B cell (primary cell): ENCODE measurements at regions not wholly inside any gene's neighbourhood (a gene's known extent, or its start where the extent isn't known, plus 50 kb on each side); places are given as distances from the start of the nearest gene placed in this dataset.

Experiments
- ATAC-seq: fragments of 200-7000 bp; cut with Tn5 transposase; one replicate; pipeline ENCODE4 v1.10.0; 2021; ENCODE audit warnings: low read depth, mild to moderate bottlenecking, moderate number of reproducible peaks, moderate library complexity
- CTCF ChIA-PET: fragments of 350-600 bp; sonication (Branson Sonifier 250); formaldehyde crosslinking; loops from one replicate; lab custom pipeline; 2021; ENCODE audit warnings: antibody characterized with exemption, inconsistent platforms; lab: Charles Lee
- POLR2A ChIA-PET: fragments of 350-600 bp; sonication (Branson Sonifier 250); formaldehyde crosslinking; loops from one replicate; lab custom pipeline; 2021; ENCODE audit warnings: antibody characterized with exemption; lab: Charles Lee
- DNase-seq: peaks from one replicate; pipeline ENCODE4 v3.0.0; 2013
- H2AFZ ChIP-seq: 2 replicates; pipeline ENCODE4 v1.6.1; 2012; ENCODE audit warnings: mild to moderate bottlenecking, low read depth, low read length; ENCODE audit not compliant: insufficient read depth, poor library complexity, severe bottlenecking
- H3K27ac ChIP-seq, 2 donors: 1 replicate in 1 of 2; 2 replicates in 1 of 2; pipeline ENCODE4 v1.5.1; 2012 to 2013; ENCODE audit warnings: low read length in 2 of 2, mild to moderate bottlenecking in 2 of 2, moderate library complexity in 1 of 2
- H3K27me3 ChIP-seq, 4 experiments: fragments of 200-600 bp in 1 of 4; sonication (generic) in 1 of 4; replicated peaks in 1 of 4; 1 replicate in 2 of 4; 2 replicates in 2 of 4; pipeline versions ENCODE4 v1.6.1 to v1.7.0; 2013 to 2016; ENCODE audit warnings: low read length in 3 of 4, mild to moderate bottlenecking in 2 of 4, mixed read lengths in 1 of 4, moderate library complexity in 1 of 4; ENCODE audit not compliant: insufficient read depth in 4 of 4, control insufficient read depth in 3 of 4; ENCODE audit errors: control extremely low read depth in 1 of 4
- H3K36me3 ChIP-seq, 2 experiments: replicated peaks in 1 of 2; 1 replicate in 1 of 2; 2 replicates in 1 of 2; pipeline versions ENCODE4 v1.6.1 to v1.7.1; 2013; ENCODE audit warnings: low read length in 1 of 2; ENCODE audit not compliant: insufficient read depth in 2 of 2, control insufficient read depth in 1 of 2; ENCODE audit errors: control extremely low read depth in 1 of 2, extremely low read depth in 1 of 2
- H3K4me1 ChIP-seq, 2 donors: fragments of 200-600 bp in 1 of 2; sonication (generic) in 1 of 2; 1 replicate in 1 of 2; 2 replicates in 1 of 2; pipeline versions ENCODE4 v1.5.1 to v1.6.1; 2013 to 2017; ENCODE audit warnings: low read length in 2 of 2; ENCODE audit not compliant: control insufficient read depth in 2 of 2, insufficient read depth in 2 of 2
- H3K4me2 ChIP-seq: replicated peaks from 2 replicates; pipeline ENCODE3; 2012; ENCODE audit warnings: mild to moderate bottlenecking, low read depth, low read length; ENCODE audit not compliant: poor library complexity, severe bottlenecking
- H3K4me3 ChIP-seq, 5 experiments: fragments of 200-600 bp in 1 of 5; sonication (generic) in 1 of 5; 1 replicate in 3 of 5; 2 replicates in 2 of 5; pipeline versions ENCODE4 v1.5.1 to v1.7.0; 2011 to 2016; ENCODE audit warnings: low read length in 4 of 5, mild to moderate bottlenecking in 4 of 5, low read depth in 2 of 5, control low read depth in 1 of 5, moderate library complexity in 1 of 5; ENCODE audit not compliant: insufficient read depth in 1 of 5; ENCODE audit errors: control extremely low read depth in 1 of 5, extremely low read depth in 1 of 5
- H3K79me2 ChIP-seq: fragments of 200-600 bp; sonication (generic); one replicate; pipeline ENCODE4 v1.6.0; 2016; ENCODE audit warnings: low read length; ENCODE audit not compliant: control insufficient read depth, insufficient read depth
- H3K9ac ChIP-seq: fragments of 200-600 bp; sonication (generic); 2 replicates; pipeline ENCODE4 v1.6.1; 2017; ENCODE audit warnings: mild to moderate bottlenecking, low read length, moderate library complexity
- H3K9me3 ChIP-seq, 3 donors: one replicate each; pipeline versions ENCODE4 v1.6.1 to v1.7.1; 2013; ENCODE audit warnings: low read length in 2 of 3; ENCODE audit not compliant: control insufficient read depth in 2 of 3, insufficient read depth in 1 of 3; ENCODE audit errors: control extremely low read depth in 1 of 3
- H4K20me1 ChIP-seq: 2 replicates; pipeline ENCODE4 v1.6.0; 2012; ENCODE audit warnings: mild to moderate bottlenecking, low read length; ENCODE audit not compliant: insufficient read depth, control insufficient read depth, poor library complexity, severe bottlenecking
- H3K27ac Mint-ChIP-seq: one replicate; pipeline ENCODE4 v1.8.0; 2021; ENCODE audit warnings: mixed read lengths
- H3K27me3 Mint-ChIP-seq: one replicate; pipeline ENCODE4 v1.8.0; 2021; ENCODE audit warnings: mixed read lengths
- H3K4me1 Mint-ChIP-seq: one replicate; pipeline ENCODE4 v1.8.0; 2021; ENCODE audit warnings: mixed read lengths
- H3K4me3 Mint-ChIP-seq: one replicate; pipeline ENCODE4 v1.8.0; 2021; ENCODE audit warnings: mixed read lengths
- H3K9me3 Mint-ChIP-seq: one replicate; pipeline ENCODE4 v1.8.0; 2022; ENCODE audit warnings: mixed read lengths; ENCODE audit not compliant: insufficient read depth
- CTCF ChIP-seq: fragments of 200-600 bp; IDR thresholded peaks from one replicate; pipeline ENCODE4 v1.8.0; 2022; ENCODE audit warnings: antibody characterized with exemption, mild to moderate bottlenecking
- EZH2 ChIP-seq: IDR thresholded peaks from 2 replicates; pipeline ENCODE4 v1.6.1; 2012; ENCODE audit warnings: borderline replicate concordance, low read depth, mild to moderate bottlenecking, moderate library complexity, low read length; ENCODE audit not compliant: insufficient read depth, poor library complexity, severe bottlenecking
- WGBS: methylation state at CpG from one replicate; pipeline ENCODE4 v1.1.5; 2013; ENCODE audit warnings: missing lambda C conversion rate; ENCODE audit not compliant: insufficient coverage; 5-methylcytosine and 5-hydroxymethylcytosine counted together
- intact Hi-C: fragments of 100-400 bp; cut with micrococcal nuclease; formaldehyde crosslinking; loops from one replicate; pipeline ENCODE4 v1.10.0; 2022

GRCh38 chr13:89554801-89555200 is 1792.7 kb upstream of the MIR17HG start:
- peaks cover 0 to 5% (median 0%) of the 10 kb centered on the region in 3 donors for H3K9me3 ChIP-seq
- Mint-ChIP-seq H3K4me3 (no peak overlapping the region), H3K4me1 (no peaks in the 10 kb centered on the region), H3K27me3 (no peaks in the 10 kb centered on the region), H3K27ac (no peak overlapping the region), H3K9me3 (peaks cover 2% of the 10 kb centered on the region)
- no peaks in the 10 kb centered on the region for H3K36me3 ChIP-seq
- H3K27ac ChIP-seq: no peak overlapping the region
- ATAC-seq: no peak
- CTCF ChIA-PET: no interaction called here
- no peak overlapping the region for H3K4me2 ChIP-seq
- no peak overlapping the region for H3K9ac ChIP-seq
- H4K20me1 ChIP-seq: no peaks in the 10 kb centered on the region
- no peak overlapping the region for H3K4me3 ChIP-seq
- no peaks in the 10 kb centered on the region for H3K4me1 ChIP-seq
- no peaks in the 10 kb centered on the region for H3K27me3 ChIP-seq
- DNase-seq: no peak
- intact Hi-C loops: no loop called here
- POLR2A ChIA-PET: no interaction called here
- no CpG with 5 or more reads among the region's 1 CpG for WGBS
- TF ChIP-seq CTCF: no peak
- no peaks in the 10 kb centered on the region for H3K79me2 ChIP-seq
- no peak overlapping the region for H2AFZ ChIP-seq

GRCh38 chr13:89565476-89566100 is 1781.9 kb upstream of the MIR17HG start:
- no CpG with 5 or more reads among the region's 1 CpG for WGBS
- H3K27me3 ChIP-seq: no peaks in the 10 kb centered on the region
- intact Hi-C loops: no loop called here
- CTCF ChIA-PET: no interaction called here
- POLR2A ChIA-PET: no interaction called here
- peaks cover 0 to 1% (median 0%) of the 10 kb centered on the region in 3 donors for H3K9me3 ChIP-seq
- H4K20me1 ChIP-seq: no peaks in the 10 kb centered on the region
- Mint-ChIP-seq H3K27me3 (no peaks in the 10 kb centered on the region), H3K27ac (no peak overlapping the region), H3K9me3 (peaks cover 5% of the 10 kb centered on the region), H3K4me3 (no peak overlapping the region), H3K4me1 (no peaks in the 10 kb centered on the region)
- H3K4me1 ChIP-seq: no peaks in the 10 kb centered on the region
- H3K4me3 ChIP-seq: no peak overlapping the region
- H3K79me2 ChIP-seq: no peaks in the 10 kb centered on the region
- no peak overlapping the region for H3K27ac ChIP-seq
- H3K4me2 ChIP-seq: no peak overlapping the region
- H2AFZ ChIP-seq: no peak overlapping the region
- no peak for ATAC-seq
- TF ChIP-seq EZH2 (no peak), CTCF (no peak)
- no peak for DNase-seq
- H3K36me3 ChIP-seq: no peaks in the 10 kb centered on the region
- H3K9ac ChIP-seq: no peak overlapping the region
